NCI-H510A treated with DMSO at 0.1 percent for 48 hours (cell line): ENCODE measurements at regions not wholly inside any gene's neighbourhood (a gene's known extent, or its start where the extent isn't known, plus 50 kb on each side); places are given as distances from the start of the nearest gene placed in this dataset.

Experiments
- DNase-seq: peaks from one replicate; lab custom pipeline; 2025; lab: John Stamatoyannopoulos, UW

- no peak for DNase-seq
Observed at GRCh38 chr7:21092766-21093702, 306.3 kb upstream of the SP8 start.

- no peak for DNase-seq
Observed at GRCh38 chr7:21094589-21094988, 307.9 kb upstream of the SP8 start.

GRCh38 chr7:21099432-21099831 is 312.7 kb upstream of the SP8 start:
- DNase-seq: no peak

GRCh38 chr7:21099955-21100354 is 313.3 kb upstream of the SP8 start:
- no peak for DNase-seq

DNA sequence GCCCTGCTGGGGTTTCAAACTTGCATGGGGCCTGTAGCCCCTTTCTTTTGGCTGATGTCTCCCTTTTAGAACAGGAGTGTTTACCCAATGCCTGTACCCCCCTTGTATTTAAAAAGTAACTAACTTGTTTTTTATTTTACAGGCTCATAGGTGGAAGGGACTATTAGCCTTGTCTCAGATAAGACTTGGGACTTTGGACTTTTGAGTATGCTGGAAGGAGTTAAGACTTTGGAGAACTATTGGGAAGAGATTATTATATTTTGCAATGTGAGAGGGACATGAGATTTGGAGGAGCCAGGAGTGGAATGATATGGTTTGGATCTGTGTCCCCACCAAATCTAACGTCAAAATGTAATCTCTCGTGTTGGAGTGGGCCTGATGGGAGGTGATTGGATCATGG is 314.9 kb upstream of the SP8 start:
- DNase-seq: no peak

DNA sequence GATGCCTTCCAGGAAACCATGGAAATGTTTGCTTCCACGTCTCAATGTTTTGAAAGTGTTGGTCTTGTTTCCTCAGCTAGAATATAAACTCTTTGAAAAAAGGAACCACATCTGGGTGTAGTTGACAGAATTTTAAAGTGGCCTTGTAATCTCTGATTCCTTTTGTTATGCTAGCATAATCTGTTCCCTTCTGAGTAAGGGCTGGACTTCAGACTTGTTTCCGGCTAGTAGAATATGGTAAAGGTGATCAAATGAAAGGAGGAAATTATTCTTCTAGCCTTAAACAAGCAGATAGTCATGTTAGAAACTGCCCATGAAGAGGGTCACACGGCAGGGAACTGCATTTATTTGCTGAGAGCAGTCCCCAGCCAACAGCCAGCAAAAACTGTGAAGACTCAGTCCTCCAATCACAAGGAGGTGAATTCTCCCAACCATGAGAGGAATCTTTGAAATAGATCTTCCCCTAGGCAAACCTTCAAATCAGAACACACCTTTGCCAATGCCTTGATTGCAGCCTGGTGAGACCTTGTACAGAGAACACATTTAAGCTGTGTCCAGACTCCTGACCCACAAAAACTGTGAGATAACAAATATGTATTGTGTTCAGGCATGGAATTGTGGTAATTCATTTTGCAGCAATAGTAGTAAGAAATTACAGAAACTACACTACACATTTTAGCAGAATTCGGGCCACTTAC is 316.9 kb upstream of the SP8 start:
- no peak for DNase-seq

DNA sequence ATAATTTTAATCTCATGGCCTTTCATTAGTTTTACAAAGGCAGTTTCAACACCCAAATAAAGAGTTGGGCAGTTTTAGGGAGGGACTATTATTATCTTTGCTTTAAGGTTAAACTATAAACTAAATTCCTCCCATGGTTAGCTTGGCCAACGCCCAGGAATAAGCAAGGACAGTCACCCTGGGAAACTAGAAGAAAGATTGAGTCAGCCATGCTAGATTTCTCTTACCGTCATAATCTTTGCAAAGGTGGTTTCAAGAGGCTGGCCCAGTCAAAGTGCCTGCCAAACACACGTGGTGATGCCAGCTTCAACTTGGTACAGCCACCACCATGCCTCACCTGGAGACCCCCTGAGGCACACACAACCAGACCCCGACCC is 317.4 kb upstream of the SP8 start:
- no peak for DNase-seq

- DNase-seq: no peak
Observed at GRCh38 chr7:21106296-21106732, 319.6 kb upstream of the SP8 start.

- DNase-seq: no peak
Observed at GRCh38 chr7:21107101-21107500, 320.4 kb upstream of the SP8 start.

DNA sequence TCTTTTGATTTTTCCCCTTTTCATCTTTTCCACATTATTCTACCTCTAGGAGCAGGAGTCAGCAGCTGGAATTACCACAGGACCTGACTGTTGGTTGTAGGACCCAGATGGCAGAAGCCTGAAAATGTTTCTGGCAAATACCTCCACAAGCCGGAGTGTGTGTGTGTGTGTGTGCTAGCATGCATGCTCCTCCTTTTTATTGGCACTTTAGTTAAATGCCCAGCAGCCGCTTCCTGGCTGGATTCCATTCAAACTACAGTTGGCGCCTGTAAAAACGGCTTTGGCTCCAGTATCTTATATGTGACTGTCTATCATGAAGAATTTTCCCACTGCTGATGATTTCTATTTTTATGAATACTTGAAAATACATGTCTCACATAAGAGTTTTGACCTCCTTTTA is 319.7 kb upstream of the SP4 start:
- DNase-seq: no peak

DNA sequence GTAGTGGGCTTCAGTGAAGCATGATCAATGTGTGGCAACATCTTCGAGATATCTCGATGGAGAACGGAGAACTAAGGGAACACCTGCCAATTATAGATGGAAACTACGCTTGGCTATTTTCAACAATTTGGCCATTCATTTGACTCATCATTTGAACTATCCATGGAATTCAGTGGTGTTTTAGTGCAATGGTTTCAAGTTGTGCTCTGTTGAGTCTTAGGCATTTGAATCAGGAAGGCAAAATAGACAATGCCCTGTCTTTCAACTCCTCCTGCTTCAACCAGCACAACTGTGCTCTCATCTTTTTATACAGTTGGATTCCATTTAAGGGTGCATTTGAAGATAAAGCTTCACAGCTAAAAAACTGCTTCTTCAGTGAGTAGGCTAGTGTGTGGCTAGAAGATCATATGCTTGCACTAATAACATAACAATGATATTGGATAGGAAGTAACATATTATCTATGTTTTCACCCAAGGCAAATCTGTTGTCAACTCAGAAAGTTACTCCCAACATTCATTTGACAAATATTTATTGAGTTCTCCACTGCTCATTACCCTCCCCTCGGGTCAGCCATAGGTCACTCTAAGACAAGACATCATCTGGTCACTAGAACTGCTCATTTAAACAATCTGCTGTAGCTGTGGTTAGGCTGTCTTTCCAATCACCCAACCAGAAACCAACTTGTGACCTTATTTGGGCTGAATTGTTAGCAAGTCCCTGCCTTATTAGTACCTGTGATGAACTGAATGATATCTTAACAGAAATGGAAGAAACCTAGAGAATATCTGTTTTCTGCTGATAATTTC is 314.1 kb upstream of the SP4 start:
- DNase-seq: no peak

GRCh38 chr7:21123586-21123985 is 304.3 kb upstream of the SP4 start:
- no peak for DNase-seq

GRCh38 chr7:21125297-21125696 is 302.6 kb upstream of the SP4 start:
- DNase-seq: no peak

GRCh38 chr7:21128062-21128817 is 299.6 kb upstream of the SP4 start:
- no peak for DNase-seq

- no peak for DNase-seq
Observed at GRCh38 chr7:21131897-21132296, 296.0 kb upstream of the SP4 start.

GRCh38 chr7:21134631-21135030 is 293.3 kb upstream of the SP4 start:
- DNase-seq: no peak

- no peak for DNase-seq
Observed at GRCh38 chr7:21135437-21135836, 292.4 kb upstream of the SP4 start.

DNA sequence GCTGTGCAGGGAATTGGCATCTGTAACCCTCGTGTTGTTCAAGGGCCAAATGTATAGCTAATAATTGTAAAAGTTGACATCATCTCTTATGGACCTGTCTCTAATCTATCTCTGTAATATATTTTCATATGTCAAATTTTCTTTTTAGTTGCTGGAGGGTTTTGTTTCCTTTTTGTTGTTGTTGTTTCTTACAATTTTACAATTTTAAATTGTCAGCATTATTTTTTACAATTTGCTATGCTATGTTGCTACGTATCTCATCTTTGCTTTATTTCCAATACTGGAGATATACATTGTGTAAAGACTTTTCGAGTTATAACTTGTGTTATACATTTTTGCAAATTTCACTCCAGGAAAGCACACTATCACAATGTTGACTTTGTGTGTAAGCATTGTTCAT is 290.2 kb upstream of the SP4 start:
- no peak for DNase-seq

DNA sequence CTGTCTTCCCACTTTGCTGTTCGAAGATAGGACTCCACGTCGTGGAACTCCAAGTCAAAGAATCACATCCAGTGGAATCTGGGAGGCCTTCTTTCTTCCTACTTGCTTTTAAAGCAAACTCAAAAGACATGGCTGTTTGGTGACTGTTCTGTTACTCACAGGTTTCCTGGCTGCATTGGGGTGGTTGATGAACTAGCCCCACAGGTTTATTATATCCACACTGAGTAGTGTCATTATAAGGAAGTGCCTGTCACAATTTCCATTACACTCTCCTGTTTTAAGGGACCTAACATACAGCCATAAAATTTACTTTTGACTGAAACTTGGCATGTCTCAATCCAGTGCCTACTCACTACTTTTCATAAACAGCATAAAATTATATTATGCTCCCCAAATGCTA is 287.3 kb upstream of the SP4 start:
- no peak for DNase-seq

DNA sequence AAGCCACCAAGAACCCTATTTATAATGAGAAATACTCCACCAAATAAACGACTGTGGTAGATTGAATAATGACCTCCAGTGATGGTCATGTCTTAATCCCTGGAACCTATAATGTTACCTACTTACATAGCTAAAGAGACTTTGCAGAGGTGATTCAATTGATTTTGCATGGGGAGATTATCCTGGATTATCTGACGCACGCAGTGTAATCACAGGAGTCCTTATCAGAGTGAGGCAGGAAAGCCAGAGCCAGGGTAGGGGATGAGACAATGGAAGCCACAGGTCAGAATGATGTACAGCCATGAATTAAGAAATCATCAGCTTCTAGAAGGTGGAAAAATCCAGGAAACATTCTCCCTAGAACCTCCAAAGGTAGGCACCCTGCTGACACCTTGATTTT is 286.4 kb upstream of the SP4 start:
- no peak for DNase-seq

- peak; percentile 50 for DNase-seq
Observed at GRCh38 chr7:21142081-21142480, 285.8 kb upstream of the SP4 start.
